WTC11 (cell line): ENCODE measurements at regions not wholly inside any gene's neighbourhood (a gene's known extent, or its start where the extent isn't known, plus 50 kb on each side); places are given as distances from the start of the nearest gene placed in this dataset.

Experiments
- ATAC-seq: fragments of 200-7000 bp; cut with Tn5 transposase; 2 replicates; pipeline ENCODE4 v1.10.0; 2021; ENCODE audit warnings: mild to moderate bottlenecking, moderate library complexity
- CTCF ChIA-PET: fragments of 300-600 bp; sonication (Branson Sonifier 250); formaldehyde crosslinking; loops from one replicate; lab custom pipeline; 2021; ENCODE audit warnings: antibody characterized with exemption; lab: Charles Lee
- POLR2A ChIA-PET: fragments of 350-600 bp; sonication (Branson Sonifier 250); formaldehyde crosslinking; loops from one replicate; lab custom pipeline; 2021; ENCODE audit warnings: antibody characterized with exemption; lab: Charles Lee
- DNase-seq: peaks from one replicate; pipeline ENCODE4 v3.0.0; 2021; ENCODE audit warnings: low spot score
- H3K27ac Mint-ChIP-seq: 2 replicates; pipeline ENCODE4 v1.8.0; 2021; ENCODE audit warnings: mixed read lengths
- H3K27me3 Mint-ChIP-seq: 2 replicates; pipeline ENCODE4 v1.8.0; 2021; ENCODE audit warnings: low read depth, mild to moderate bottlenecking, moderate library complexity, mixed read lengths
- H3K36me3 Mint-ChIP-seq: 2 replicates; pipeline ENCODE4 v1.8.0; 2021; ENCODE audit warnings: mixed read lengths
- H3K4me1 Mint-ChIP-seq: 2 replicates; pipeline ENCODE4 v1.8.0; 2022; ENCODE audit warnings: mixed read lengths
- H3K4me3 Mint-ChIP-seq: 2 replicates; pipeline ENCODE4 v1.8.0; 2021; ENCODE audit warnings: mild to moderate bottlenecking, moderate library complexity, mixed read lengths
- H3K9me3 Mint-ChIP-seq: 2 replicates; pipeline ENCODE4 v1.8.0; 2021; ENCODE audit warnings: mixed read lengths
- ARID4B ChIP-seq: sonication (generic); formaldehyde crosslinking; IDR thresholded peaks from 2 replicates; pipeline ENCODE4 v1.8.0; 2023; ENCODE audit warnings: missing genetic modification reagents, mild to moderate bottlenecking, borderline replicate concordance
- CBFB ChIP-seq: sonication (generic); formaldehyde crosslinking; IDR thresholded peaks from 2 replicates; pipeline ENCODE4 v1.8.1; 2022; ENCODE audit warnings: mild to moderate bottlenecking, low read depth, missing genetic modification reagents
- CDX4 ChIP-seq: fragments of 250-450 bp; sonication (Bioruptor Pico); IDR thresholded peaks from 2 replicates; pipeline ENCODE4 v1.9.0; 2021; ENCODE audit warnings: moderate library complexity, mild to moderate bottlenecking, inconsistent platforms, borderline replicate concordance
- KAT7 ChIP-seq: sonication (generic); formaldehyde crosslinking; IDR thresholded peaks from 2 replicates; pipeline ENCODE4 v1.8.1; 2023; ENCODE audit warnings: missing genetic modification reagents, mild to moderate bottlenecking, borderline replicate concordance
- NR1H2 ChIP-seq: sonication (generic); formaldehyde crosslinking; IDR thresholded peaks from 2 replicates; pipeline ENCODE4 v1.9.0; 2021; ENCODE audit warnings: mild to moderate bottlenecking, moderate library complexity, missing genetic modification reagents
- PRDM15 ChIP-seq: sonication (generic); formaldehyde crosslinking; IDR thresholded peaks from 2 replicates; pipeline ENCODE4 v1.8.0; 2022; ENCODE audit warnings: missing genetic modification reagents
- RELA ChIP-seq: sonication (generic); formaldehyde crosslinking; IDR thresholded peaks from 2 replicates; pipeline ENCODE4 v1.8.1; 2022; ENCODE audit warnings: missing genetic modification reagents, mild to moderate bottlenecking, borderline replicate concordance
- RORB ChIP-seq: fragments of 250-450 bp; sonication (Bioruptor Pico); IDR thresholded peaks from 2 replicates; pipeline ENCODE4 v1.9.0; 2021; ENCODE audit warnings: mild to moderate bottlenecking
- ZBTB43 ChIP-seq: sonication (generic); formaldehyde crosslinking; IDR thresholded peaks from 2 replicates; pipeline ENCODE4 v1.8.1; 2023; ENCODE audit warnings: mild to moderate bottlenecking, missing genetic modification reagents
- ZNF396 ChIP-seq: fragments of 250-450 bp; sonication (Bioruptor Pico); IDR thresholded peaks from 2 replicates; pipeline ENCODE4 v1.8.0; 2021; ENCODE audit warnings: mild to moderate bottlenecking, moderate library complexity, borderline replicate concordance
- ZNF671 ChIP-seq: fragments of 250-450 bp; sonication (Bioruptor Pico); IDR thresholded peaks from 2 replicates; pipeline ENCODE4 v1.8.0; 2021; ENCODE audit warnings: mild to moderate bottlenecking
- TF ChIP-seq, protein P1 (sequence below): fragments of 250-450 bp; sonication (Bioruptor Pico); IDR thresholded peaks from 2 replicates; pipeline ENCODE4 v2.1.2; 2022; ENCODE audit warnings: mild to moderate bottlenecking, moderate library complexity
- TF ChIP-seq, protein P2 (sequence below): fragments of 250-450 bp; sonication (Bioruptor Pico); IDR thresholded peaks from 2 replicates; pipeline ENCODE4 v1.9.0; 2021; ENCODE audit warnings: mild to moderate bottlenecking
- TF ChIP-seq, protein P3 (sequence below): sonication (generic); formaldehyde crosslinking; conservative IDR thresholded peaks from 2 replicates; pipeline ENCODE4 v1.8.1; 2023; ENCODE audit warnings: mild to moderate bottlenecking, low read depth, missing genetic modification reagents, moderate library complexity

- H3K4me1 Mint-ChIP-seq, result no peaks in the 10 kb centered on the region
- TF ChIP-seq KAT7 (CRISPR knock-in tag) (no peak), ARID4B (CRISPR knock-in tag) (no peak), CDX4 (CRISPR knock-in tag) (no peak), PRDM15 (CRISPR knock-in tag) (no peak), ZNF671 (CRISPR knock-in tag) (no peak), ZNF396 (no peak), NR1H2 (no peak), ZBTB43 (CRISPR knock-in tag) (no peak), RELA (CRISPR knock-in tag) (no peak), CBFB (CRISPR knock-in tag) (no peak), RORB (CRISPR knock-in tag) (no peak)
- TF ChIP-seq, protein P1, sequence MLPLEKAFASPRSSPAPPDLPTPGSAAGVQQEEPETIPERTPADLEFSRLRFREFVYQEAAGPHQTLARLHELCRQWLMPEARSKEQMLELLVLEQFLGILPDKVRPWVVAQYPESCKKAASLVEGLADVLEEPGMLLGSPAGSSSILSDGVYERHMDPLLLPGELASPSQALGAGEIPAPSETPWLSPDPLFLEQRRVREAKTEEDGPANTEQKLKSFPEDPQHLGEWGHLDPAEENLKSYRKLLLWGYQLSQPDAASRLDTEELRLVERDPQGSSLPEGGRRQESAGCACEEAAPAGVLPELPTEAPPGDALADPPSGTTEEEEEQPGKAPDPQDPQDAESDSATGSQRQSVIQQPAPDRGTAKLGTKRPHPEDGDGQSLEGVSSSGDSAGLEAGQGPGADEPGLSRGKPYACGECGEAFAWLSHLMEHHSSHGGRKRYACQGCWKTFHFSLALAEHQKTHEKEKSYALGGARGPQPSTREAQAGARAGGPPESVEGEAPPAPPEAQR (CRISPR knock-in tag), result no peak
- TF ChIP-seq, protein P2, sequence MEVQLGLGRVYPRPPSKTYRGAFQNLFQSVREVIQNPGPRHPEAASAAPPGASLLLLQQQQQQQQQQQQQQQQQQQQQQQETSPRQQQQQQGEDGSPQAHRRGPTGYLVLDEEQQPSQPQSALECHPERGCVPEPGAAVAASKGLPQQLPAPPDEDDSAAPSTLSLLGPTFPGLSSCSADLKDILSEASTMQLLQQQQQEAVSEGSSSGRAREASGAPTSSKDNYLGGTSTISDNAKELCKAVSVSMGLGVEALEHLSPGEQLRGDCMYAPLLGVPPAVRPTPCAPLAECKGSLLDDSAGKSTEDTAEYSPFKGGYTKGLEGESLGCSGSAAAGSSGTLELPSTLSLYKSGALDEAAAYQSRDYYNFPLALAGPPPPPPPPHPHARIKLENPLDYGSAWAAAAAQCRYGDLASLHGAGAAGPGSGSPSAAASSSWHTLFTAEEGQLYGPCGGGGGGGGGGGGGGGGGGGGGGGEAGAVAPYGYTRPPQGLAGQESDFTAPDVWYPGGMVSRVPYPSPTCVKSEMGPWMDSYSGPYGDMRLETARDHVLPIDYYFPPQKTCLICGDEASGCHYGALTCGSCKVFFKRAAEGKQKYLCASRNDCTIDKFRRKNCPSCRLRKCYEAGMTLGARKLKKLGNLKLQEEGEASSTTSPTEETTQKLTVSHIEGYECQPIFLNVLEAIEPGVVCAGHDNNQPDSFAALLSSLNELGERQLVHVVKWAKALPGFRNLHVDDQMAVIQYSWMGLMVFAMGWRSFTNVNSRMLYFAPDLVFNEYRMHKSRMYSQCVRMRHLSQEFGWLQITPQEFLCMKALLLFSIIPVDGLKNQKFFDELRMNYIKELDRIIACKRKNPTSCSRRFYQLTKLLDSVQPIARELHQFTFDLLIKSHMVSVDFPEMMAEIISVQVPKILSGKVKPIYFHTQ (CRISPR knock-in tag), result no peak
- TF ChIP-seq, protein P3, sequence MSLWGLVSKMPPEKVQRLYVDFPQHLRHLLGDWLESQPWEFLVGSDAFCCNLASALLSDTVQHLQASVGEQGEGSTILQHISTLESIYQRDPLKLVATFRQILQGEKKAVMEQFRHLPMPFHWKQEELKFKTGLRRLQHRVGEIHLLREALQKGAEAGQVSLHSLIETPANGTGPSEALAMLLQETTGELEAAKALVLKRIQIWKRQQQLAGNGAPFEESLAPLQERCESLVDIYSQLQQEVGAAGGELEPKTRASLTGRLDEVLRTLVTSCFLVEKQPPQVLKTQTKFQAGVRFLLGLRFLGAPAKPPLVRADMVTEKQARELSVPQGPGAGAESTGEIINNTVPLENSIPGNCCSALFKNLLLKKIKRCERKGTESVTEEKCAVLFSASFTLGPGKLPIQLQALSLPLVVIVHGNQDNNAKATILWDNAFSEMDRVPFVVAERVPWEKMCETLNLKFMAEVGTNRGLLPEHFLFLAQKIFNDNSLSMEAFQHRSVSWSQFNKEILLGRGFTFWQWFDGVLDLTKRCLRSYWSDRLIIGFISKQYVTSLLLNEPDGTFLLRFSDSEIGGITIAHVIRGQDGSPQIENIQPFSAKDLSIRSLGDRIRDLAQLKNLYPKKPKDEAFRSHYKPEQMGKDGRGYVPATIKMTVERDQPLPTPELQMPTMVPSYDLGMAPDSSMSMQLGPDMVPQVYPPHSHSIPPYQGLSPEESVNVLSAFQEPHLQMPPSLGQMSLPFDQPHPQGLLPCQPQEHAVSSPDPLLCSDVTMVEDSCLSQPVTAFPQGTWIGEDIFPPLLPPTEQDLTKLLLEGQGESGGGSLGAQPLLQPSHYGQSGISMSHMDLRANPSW, result no peak
- no peak overlapping the region for H3K4me3 Mint-ChIP-seq
- H3K9me3 Mint-ChIP-seq, result peaks cover 58% of the 10 kb centered on the region
- no peak for DNase-seq
- H3K27me3 Mint-ChIP-seq, result 0 out of 2 replicates have a peak, but pooled peaks cover 3% of the 10 kb centered on the region
- H3K27ac Mint-ChIP-seq, result no peak overlapping the region
- POLR2A ChIA-PET, result no interaction called here
- CTCF ChIA-PET, result no interaction called here
- ATAC-seq, result no peak
- peaks cover 5% of the 10 kb centered on the region for H3K36me3 Mint-ChIP-seq
Observed at GRCh38 chr3:5310509-5310908, 123.0 kb downstream of the EDEM1 start.
